ENCODE measurements at regions not wholly inside any gene's neighbourhood (a gene's known extent, or its start where the extent isn't known, plus 50 kb on each side); places are given as distances from the start of the nearest gene placed in this dataset.

- POLR2A ChIA-PET: interaction anchor here (0.6 kb wide), 1 partner anchor 29 kb away, joined by 4 read pairs; no protein-coding TSS in a partner anchor
- no peak overlapping the region for H3K4me3 ChIP-seq (ENCODE audit: low read depth, low read length)
- no peaks in the 10 kb centered on the region for H3K9me3 ChIP-seq (ENCODE audit: control insufficient read depth, insufficient read depth, low read depth, low read length)
- TF ChIP-seq YY1 (tag by site-specific recombination; IDR thresholded peaks at IDR 0.05) (no peak), KLF1 (tag by site-specific recombination; IDR thresholded peaks at IDR 0.05) (no peak), ZSCAN23 (tag by site-specific recombination; IDR thresholded peaks at IDR 0.05) (no peak), ZNF140 (tag by site-specific recombination; IDR thresholded peaks at IDR 0.05) (no peak), ZNF280C (tag by site-specific recombination; IDR thresholded peaks at IDR 0.05) (no peak), ZNF560 (tag by site-specific recombination; IDR thresholded peaks at IDR 0.05; ENCODE audit: borderline replicate concordance) (no peak), ZNF202 (tag by site-specific recombination; IDR thresholded peaks at IDR 0.05; ENCODE audit: borderline replicate concordance) (no peak), ZFP3 (tag by site-specific recombination; IDR thresholded peaks at IDR 0.05; ENCODE audit: low read depth) (no peak)
- no peaks in the 10 kb centered on the region for H3K36me3 ChIP-seq (ENCODE audit: control insufficient read depth in 2 of 2, insufficient read depth in 1 of 2, low read length in 2 of 2)
- H3K27ac ChIP-seq (ENCODE audit: extremely low read depth, low read depth, low read length): no peak overlapping the region
- H3K4me1 ChIP-seq (ENCODE audit: control insufficient read depth, insufficient read depth, low read length): no peaks in the 10 kb centered on the region
- CTCF ChIA-PET: interaction anchor here (0.7 kb wide), 1 partner anchor 16 kb away, joined by 7 read pairs; no protein-coding TSS in a partner anchor
Observed at GRCh38 chrX:9316096-9316495, 148.8 kb upstream of the TBL1X start.

- Histone ChIP-seq H3K4me1 (ENCODE audit: control insufficient read depth, insufficient read depth, low read length) (no peaks in the 10 kb centered on the region), H3K36me3 (ENCODE audit: control insufficient read depth in 2 of 2, insufficient read depth in 1 of 2, low read length in 2 of 2) (no peaks in the 10 kb centered on the region), H3K9me3 (ENCODE audit: control insufficient read depth, insufficient read depth, low read depth, low read length) (no peaks in the 10 kb centered on the region), H3K4me3 (ENCODE audit: low read depth, low read length) (no peak overlapping the region), H3K27ac (ENCODE audit: extremely low read depth, low read depth, low read length) (no peak overlapping the region)
- ChIA-PET CTCF (interaction anchor here (0.5 to 0.6 kb wide), 2 partner anchors 448 to 498 kb away, joined by 3 read pairs; no protein-coding TSS in a partner anchor), POLR2A (no interaction called here)
- no peak for TF ChIP-seq ZNF692 (tag by site-specific recombination; IDR thresholded peaks at IDR 0.05)
- no peak for TF ChIP-seq ZSCAN5A (tag by site-specific recombination; IDR thresholded peaks at IDR 0.05)
- no peak for TF ChIP-seq ZNF112 (tag by site-specific recombination; IDR thresholded peaks at IDR 0.05)
- no peak for TF ChIP-seq ZNF792 (tag by site-specific recombination; IDR thresholded peaks at IDR 0.05)
- TF ChIP-seq ZFP3 (tag by site-specific recombination; IDR thresholded peaks at IDR 0.05; ENCODE audit: low read depth): no peak
- no peak for TF ChIP-seq KLF17 (tag by site-specific recombination; IDR thresholded peaks at IDR 0.05)
- TF ChIP-seq ZBTB48 (tag by site-specific recombination; IDR thresholded peaks at IDR 0.05): no peak
- no peak for TF ChIP-seq ZNF426 (tag by site-specific recombination; IDR thresholded peaks at IDR 0.05)
- no peak for TF ChIP-seq ZFHX2 (tag by site-specific recombination; conservative IDR thresholded peaks at IDR 0.05)
- TF ChIP-seq GLIS2 (tag by site-specific recombination; IDR thresholded peaks at IDR 0.05): no peak
- no peak for TF ChIP-seq ZBTB8A (tag by site-specific recombination; IDR thresholded peaks at IDR 0.05)
- no peak for TF ChIP-seq GLI4 (tag by site-specific recombination; IDR thresholded peaks at IDR 0.05)
- TF ChIP-seq ZNF837 (tag by site-specific recombination; IDR thresholded peaks at IDR 0.05): no peak
- TF ChIP-seq AEBP2 (tag by site-specific recombination; IDR thresholded peaks at IDR 0.05; ENCODE audit: borderline replicate concordance): no peak
- TF ChIP-seq ZNF184 (tag by site-specific recombination; IDR thresholded peaks at IDR 0.05): no peak
- no peak for TF ChIP-seq REST (tag by site-specific recombination; IDR thresholded peaks at IDR 0.05)
- TF ChIP-seq SP2 (tag by site-specific recombination; IDR thresholded peaks at IDR 0.05): no peak
Observed at GRCh38 chrX:9317176-9317575, 147.7 kb upstream of the TBL1X start.
